22Rv1 (cell line): ENCODE measurements at regions not wholly inside any gene's neighbourhood (a gene's known extent, or its start where the extent isn't known, plus 50 kb on each side); places are given as distances from the start of the nearest gene placed in this dataset.
"Not testable (repeated sequence)": the region's sequence is repeated elsewhere in the genome, so short reads cannot be mapped to it uniquely, and the experiment has no call there.

ENCODE experiments used
- H3K27ac ChIP-seq: fragments of 450-650 bp; 2 replicates; pipeline ENCODE4 v1.5.1; 2017
- ZFX ChIP-seq: fragments of 450-650 bp; IDR thresholded peaks from 2 replicates; pipeline ENCODE4 v1.6.1; 2017; ENCODE audit warnings: antibody characterized with exemption, borderline replicate concordance
- TF ChIP-seq, protein P1 (sequence below): fragments of 450-650 bp; IDR thresholded peaks from 2 replicates; pipeline ENCODE4 v1.5.1; 2017; ENCODE audit warnings: mild to moderate bottlenecking

DNA sequence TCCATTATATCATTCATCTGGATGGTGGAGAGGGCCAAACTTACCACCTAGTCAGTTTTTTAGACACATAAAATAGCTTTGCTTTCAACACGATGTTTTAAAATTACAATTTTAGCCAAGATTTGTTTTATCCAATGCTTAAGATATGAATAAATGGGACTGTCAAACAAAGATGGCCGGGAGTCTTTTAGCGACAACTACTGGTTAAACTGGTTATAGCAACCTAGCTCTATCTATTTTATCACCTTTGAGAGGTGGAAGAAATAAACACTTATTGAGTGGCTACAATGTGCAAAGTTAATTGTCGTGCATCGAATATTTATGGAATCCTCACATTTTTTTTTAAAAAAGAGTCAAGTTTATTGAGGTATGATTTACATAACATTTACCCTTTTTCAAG, 279.8 kb downstream of the MIAT start:
- TF ChIP-seq, protein P1, sequence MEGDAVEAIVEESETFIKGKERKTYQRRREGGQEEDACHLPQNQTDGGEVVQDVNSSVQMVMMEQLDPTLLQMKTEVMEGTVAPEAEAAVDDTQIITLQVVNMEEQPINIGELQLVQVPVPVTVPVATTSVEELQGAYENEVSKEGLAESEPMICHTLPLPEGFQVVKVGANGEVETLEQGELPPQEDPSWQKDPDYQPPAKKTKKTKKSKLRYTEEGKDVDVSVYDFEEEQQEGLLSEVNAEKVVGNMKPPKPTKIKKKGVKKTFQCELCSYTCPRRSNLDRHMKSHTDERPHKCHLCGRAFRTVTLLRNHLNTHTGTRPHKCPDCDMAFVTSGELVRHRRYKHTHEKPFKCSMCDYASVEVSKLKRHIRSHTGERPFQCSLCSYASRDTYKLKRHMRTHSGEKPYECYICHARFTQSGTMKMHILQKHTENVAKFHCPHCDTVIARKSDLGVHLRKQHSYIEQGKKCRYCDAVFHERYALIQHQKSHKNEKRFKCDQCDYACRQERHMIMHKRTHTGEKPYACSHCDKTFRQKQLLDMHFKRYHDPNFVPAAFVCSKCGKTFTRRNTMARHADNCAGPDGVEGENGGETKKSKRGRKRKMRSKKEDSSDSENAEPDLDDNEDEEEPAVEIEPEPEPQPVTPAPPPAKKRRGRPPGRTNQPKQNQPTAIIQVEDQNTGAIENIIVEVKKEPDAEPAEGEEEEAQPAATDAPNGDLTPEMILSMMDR: peak; percentile 30
- no peak for TF ChIP-seq ZFX
- no peak overlapping the region for H3K27ac ChIP-seq

DNA sequence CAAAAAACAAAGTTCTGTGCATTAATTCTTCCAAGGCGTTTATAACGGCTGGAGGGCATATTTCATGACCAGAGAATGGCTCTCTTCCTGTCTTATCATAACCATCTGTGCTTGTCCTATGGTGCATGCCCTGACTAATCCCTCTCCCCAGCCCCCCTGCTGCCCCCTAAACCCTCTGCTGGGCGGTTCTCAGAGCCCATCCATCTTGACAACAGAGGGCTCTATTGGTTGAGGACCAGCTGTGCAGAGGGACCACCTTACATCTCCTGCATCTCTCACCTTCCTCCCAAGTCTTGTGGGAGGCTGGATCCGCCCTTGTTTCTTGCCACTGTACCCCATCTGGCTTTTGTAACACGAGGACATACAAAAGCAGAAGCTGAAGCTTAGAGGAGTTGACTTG, 282.1 kb downstream of the MIAT start:
- no peak overlapping the region for H3K27ac ChIP-seq
- TF ChIP-seq, protein P1: no peak
- TF ChIP-seq ZFX: no peak

DNA sequence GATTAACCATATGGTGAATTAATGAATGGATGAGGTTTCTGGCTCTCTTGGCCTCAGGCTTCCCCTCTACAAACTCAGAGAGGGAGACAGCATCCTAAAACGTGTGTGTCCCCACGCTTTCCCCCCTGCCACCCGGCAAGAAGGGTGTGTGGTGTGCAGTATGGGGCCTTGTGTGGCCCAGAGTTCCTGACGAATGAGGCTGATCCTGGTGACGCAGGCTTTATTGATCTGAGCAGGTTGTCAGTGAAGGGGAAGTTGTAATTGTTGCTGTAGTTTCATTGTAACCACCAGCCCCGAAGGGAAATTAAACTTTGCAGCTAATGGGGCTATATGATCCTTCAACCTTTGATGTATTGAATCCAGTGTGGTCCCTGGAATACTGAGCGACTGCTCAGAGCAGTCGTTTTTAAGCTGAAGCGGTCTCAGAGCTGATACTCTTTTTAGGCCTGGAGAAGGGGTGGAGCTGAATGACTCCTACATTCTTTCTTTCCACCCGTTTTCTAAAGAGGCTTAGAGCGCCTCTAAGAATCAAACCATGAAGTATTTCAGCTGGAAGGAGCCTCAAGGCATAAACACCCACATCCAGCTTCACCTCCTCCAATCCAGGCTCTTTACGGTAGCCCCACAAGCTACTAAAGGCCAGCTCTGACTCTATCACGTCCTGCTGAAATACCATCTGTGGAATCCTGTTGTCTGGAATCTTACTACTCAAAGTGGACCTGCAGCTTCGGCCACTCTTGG, 284.7 kb downstream of the MIAT start:
- H3K27ac ChIP-seq: no peak overlapping the region
- TF ChIP-seq, protein P1: no peak
- no peak for TF ChIP-seq ZFX

DNA sequence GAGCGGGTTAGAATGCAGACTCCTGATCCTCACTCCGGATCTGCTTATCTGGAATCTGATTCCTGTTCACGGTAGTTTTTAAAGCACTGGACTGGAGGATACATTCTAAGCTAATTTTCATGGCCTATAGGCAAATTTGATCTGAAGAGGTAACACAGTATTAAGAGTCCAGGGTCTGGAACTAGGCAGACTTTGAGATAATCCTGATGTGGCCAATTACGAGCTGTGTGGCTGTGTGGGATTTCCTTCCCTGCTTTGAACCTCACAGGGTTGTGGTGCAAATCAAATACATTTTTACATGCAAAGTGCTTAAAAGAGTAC, 285.2 kb downstream of the MIAT start:
- no peak overlapping the region for H3K27ac ChIP-seq
- TF ChIP-seq, protein P1: no peak
- TF ChIP-seq ZFX: no peak

DNA sequence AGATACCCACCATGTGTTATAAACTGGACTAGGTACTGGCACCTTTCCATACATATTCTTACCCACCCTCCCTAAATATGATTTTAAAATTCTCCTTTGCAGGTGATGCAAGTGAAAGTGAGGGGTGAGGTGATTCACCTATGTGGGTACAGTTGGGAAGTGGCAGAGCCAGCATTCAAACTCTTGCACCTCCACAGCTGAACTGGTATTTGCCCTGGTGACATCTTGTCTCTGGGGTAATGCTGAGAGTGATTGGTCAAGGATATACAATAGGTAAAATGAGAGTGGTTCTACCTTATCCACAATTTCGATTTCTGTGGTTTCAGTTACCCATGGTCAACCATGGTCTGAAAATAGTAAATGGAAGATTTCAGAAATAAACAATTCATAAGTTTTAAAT, 288.2 kb downstream of the MIAT start:
- H3K27ac ChIP-seq: no peak overlapping the region
- TF ChIP-seq ZFX: no peak
- TF ChIP-seq, protein P1: no peak

DNA sequence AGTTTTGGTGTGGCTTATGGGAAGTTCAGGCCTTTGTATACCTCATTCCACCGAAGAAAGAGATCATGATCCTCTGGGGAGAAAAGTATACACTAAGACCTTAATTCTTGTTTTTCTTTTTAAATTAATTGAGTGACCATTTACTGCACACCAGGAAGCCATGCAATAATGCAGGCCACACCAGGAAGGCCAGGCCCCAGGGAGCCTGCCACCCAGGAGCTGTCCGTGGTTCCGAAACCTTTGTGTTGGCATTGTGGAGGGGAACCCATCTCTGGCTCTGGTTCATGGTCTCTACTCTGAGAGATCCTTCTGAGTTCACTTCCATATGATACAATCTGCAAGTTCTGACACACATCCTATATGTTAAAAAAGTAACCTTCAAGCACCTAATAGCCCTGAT, 291.8 kb downstream of the MIAT start:
- no peak overlapping the region for H3K27ac ChIP-seq
- TF ChIP-seq ZFX: no peak
- TF ChIP-seq, protein P1: no peak

DNA sequence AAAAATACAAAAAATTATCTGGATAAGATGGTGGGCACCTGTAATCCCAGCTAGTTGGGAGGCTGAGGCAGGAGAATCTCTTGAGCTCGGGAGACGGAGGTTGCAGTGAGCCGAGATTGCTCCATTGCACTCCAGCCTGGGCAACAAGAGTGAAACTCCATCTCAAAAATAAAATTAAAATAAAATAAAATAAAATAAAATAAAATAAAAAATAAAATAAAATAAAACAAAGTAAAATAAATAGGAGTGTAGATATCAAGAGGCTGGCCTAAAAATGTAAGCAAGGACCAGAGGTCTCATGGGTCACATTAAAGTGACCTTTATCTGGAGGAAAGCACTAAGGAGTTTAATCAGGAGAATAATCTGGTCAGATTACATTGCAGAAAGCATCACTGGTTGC, 293.8 kb downstream of the MIAT start:
- H3K27ac ChIP-seq: not testable (repeated sequence)

DNA sequence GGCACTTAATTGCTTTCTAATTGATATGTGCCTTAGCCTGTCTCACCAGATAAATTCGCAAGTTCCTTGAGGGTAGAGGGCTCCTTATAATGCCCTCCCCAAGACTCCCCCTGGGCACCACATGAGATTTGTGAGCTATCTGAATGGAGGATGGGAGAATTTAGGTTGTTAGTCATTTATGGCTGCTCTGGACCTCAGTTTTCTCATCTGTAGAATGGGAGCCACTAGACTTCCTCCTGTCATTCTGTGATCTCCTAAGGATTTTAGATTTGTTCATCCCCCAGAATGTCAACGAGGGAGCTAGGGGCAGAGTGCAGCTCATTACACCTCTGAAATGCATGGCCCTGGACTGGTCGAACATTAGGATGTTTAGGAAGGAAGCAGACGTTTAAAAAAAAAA, 294.6 kb downstream of the MIAT start:
- no peak overlapping the region for H3K27ac ChIP-seq
- TF ChIP-seq, protein P1: no peak
- no peak for TF ChIP-seq ZFX
